ENCODE measurements at regions not wholly inside any gene's neighbourhood (a gene's known extent, or its start where the extent isn't known, plus 50 kb on each side); places are given as distances from the start of the nearest gene placed in this dataset.

GRCh38 chr3:124383846-124384466 lies 346.3 kb upstream of the UMPS start:
- TF ChIP-seq EZH2 (optimal IDR thresholded peaks at IDR 0.05; ENCODE audit: low read depth, low read length) (no peak), CTCF (IDR thresholded peaks at IDR 0.05; ENCODE audit: low read length) (no peak)
